Progenitor cell of endocrine pancreas (in vitro differentiated cells): ENCODE measurements at regions not wholly inside any gene's neighbourhood (a gene's known extent, or its start where the extent isn't known, plus 50 kb on each side); places are given as distances from the start of the nearest gene placed in this dataset.

Experiments
- DNase-seq: peaks from one replicate; pipeline ENCODE4 v3.0.0; 2021; ENCODE audit warnings: low spot score; ENCODE audit not compliant: unreplicated experiment
- H3K27ac Mint-ChIP-seq: 2 replicates; pipeline ENCODE4 v1.8.0; 2021; ENCODE audit warnings: mild to moderate bottlenecking, moderate library complexity, mixed read lengths
- H3K27me3 Mint-ChIP-seq: 2 replicates; pipeline ENCODE4 v1.8.0; 2021; ENCODE audit warnings: mixed read lengths
- H3K36me3 Mint-ChIP-seq: 2 replicates; pipeline ENCODE4 v1.8.0; 2022; ENCODE audit warnings: mixed read lengths; ENCODE audit not compliant: insufficient read depth
- H3K4me1 Mint-ChIP-seq: 2 replicates; pipeline ENCODE4 v1.8.0; 2021; ENCODE audit warnings: low read depth, mixed read lengths
- H3K4me3 Mint-ChIP-seq: 2 replicates; pipeline ENCODE4 v1.8.0; 2021; ENCODE audit warnings: low read depth, mild to moderate bottlenecking, moderate library complexity, mixed read lengths
- H3K9me3 Mint-ChIP-seq: 2 replicates; pipeline ENCODE4 v1.8.0; 2021; ENCODE audit warnings: low read depth, mixed read lengths
- CTCF ChIP-seq: fragments of 200-600 bp; sonication (generic); IDR thresholded peaks from one replicate; pipeline ENCODE4 v1.5.0; 2021; ENCODE audit warnings: antibody characterized with exemption, mild to moderate bottlenecking; ENCODE audit not compliant: unreplicated experiment

GRCh38 chr2:239716536-239717318 is 308.4 kb downstream of the NDUFA10 start:
- Mint-ChIP-seq H3K27ac (no peak overlapping the region), H3K9me3 (peaks cover 12% of the 10 kb centered on the region), H3K27me3 (peaks cover 3% of the 10 kb centered on the region), H3K4me3 (no peak overlapping the region), H3K36me3 (no peaks in the 10 kb centered on the region), H3K4me1 (no peaks in the 10 kb centered on the region)
- no peak for DNase-seq
- no peak for TF ChIP-seq CTCF

GRCh38 chr2:239716009-239716408 is 309.1 kb downstream of the NDUFA10 start:
- DNase-seq = no peak
- no peaks in the 10 kb centered on the region for H3K4me1 Mint-ChIP-seq
- H3K36me3 Mint-ChIP-seq = no peaks in the 10 kb centered on the region
- peaks cover 3% of the 10 kb centered on the region for H3K27me3 Mint-ChIP-seq
- no peak for TF ChIP-seq CTCF
- peaks cover 12% of the 10 kb centered on the region for H3K9me3 Mint-ChIP-seq
- no peak overlapping the region for H3K27ac Mint-ChIP-seq
- no peak overlapping the region for H3K4me3 Mint-ChIP-seq

GRCh38 chr2:239715606-239716005 is 309.5 kb downstream of the NDUFA10 start:
- H3K9me3 Mint-ChIP-seq = peaks cover 12% of the 10 kb centered on the region
- H3K4me1 Mint-ChIP-seq = no peaks in the 10 kb centered on the region
- no peaks in the 10 kb centered on the region for H3K36me3 Mint-ChIP-seq
- TF ChIP-seq CTCF = no peak
- no peak overlapping the region for H3K27ac Mint-ChIP-seq
- peaks cover 3% of the 10 kb centered on the region for H3K27me3 Mint-ChIP-seq
- no peak overlapping the region for H3K4me3 Mint-ChIP-seq
- DNase-seq = no peak

- DNase-seq = no peak
These were observed 309.9 kb downstream of the NDUFA10 start for GRCh38 chr2:239715202-239715601.

GRCh38 chr2:239714116-239714515 is 311.0 kb downstream of the NDUFA10 start:
- no peak for TF ChIP-seq CTCF
- no peaks in the 10 kb centered on the region for H3K4me1 Mint-ChIP-seq
- H3K36me3 Mint-ChIP-seq = no peaks in the 10 kb centered on the region
- H3K27me3 Mint-ChIP-seq = peaks cover 3% of the 10 kb centered on the region
- DNase-seq = no peak
- no peak overlapping the region for H3K27ac Mint-ChIP-seq
- no peak overlapping the region for H3K4me3 Mint-ChIP-seq
- H3K9me3 Mint-ChIP-seq = peaks cover 12% of the 10 kb centered on the region

More at GRCh38 chr2:239715202-239715601, 309.9 kb downstream of the NDUFA10 start:
- H3K27ac Mint-ChIP-seq = no peak overlapping the region
- peaks cover 12% of the 10 kb centered on the region for H3K9me3 Mint-ChIP-seq
- TF ChIP-seq CTCF = no peak
- peaks cover 3% of the 10 kb centered on the region for H3K27me3 Mint-ChIP-seq
- H3K4me1 Mint-ChIP-seq = no peaks in the 10 kb centered on the region
- H3K4me3 Mint-ChIP-seq = no peak overlapping the region
- H3K36me3 Mint-ChIP-seq = no peaks in the 10 kb centered on the region
